Right atrium auricular region (tissue), 2 donors: ENCODE measurements at regions not wholly inside any gene's neighbourhood (a gene's known extent, or its start where the extent isn't known, plus 50 kb on each side); places are given as distances from the start of the nearest gene placed in this dataset.

Experiments used
- DNase-seq: peaks from one replicate; pipeline ENCODE4 v3.0.0-alpha.2; 2019; ENCODE audit warnings: low spot score
- H3K27ac ChIP-seq, 2 donors: fragments of 200-600 bp; sonication (generic); 1 replicate in 1 of 2; 2 replicates in 1 of 2; pipeline ENCODE4 v1.5.1; 2016 to 2019
- H3K27me3 ChIP-seq, 2 donors: fragments of 200-600 bp; sonication (generic); one replicate each; pipeline versions ENCODE4 v1.5.1 to v1.6.0; 2017 to 2019
- H3K36me3 ChIP-seq: fragments of 200-600 bp; sonication (generic); one replicate; pipeline ENCODE4 v1.5.1; 2016
- H3K4me1 ChIP-seq, 2 donors: fragments of 200-600 bp; sonication (generic); one replicate each; pipeline versions ENCODE4 v1.5.1 to v1.6.0; 2017 to 2019
- H3K4me3 ChIP-seq, 2 donors: fragments of 200-600 bp; sonication (generic); 1 replicate in 1 of 2; 2 replicates in 1 of 2; pipeline ENCODE4 v1.5.1; 2017 to 2019; ENCODE audit warnings: mild to moderate bottlenecking in 1 of 2, moderate library complexity in 1 of 2
- H3K9me3 ChIP-seq, 2 donors: fragments of 200-600 bp; sonication (generic); one replicate each; pipeline ENCODE4 v1.5.1; 2019
- TF ChIP-seq, protein P1 (sequence below), 2 donors: fragments of 200-600 bp; sonication (generic); IDR thresholded peaks; one replicate each; pipeline ENCODE4 v1.5.1; 2019; ENCODE audit warnings: antibody characterized with exemption in 2 of 2

DNA sequence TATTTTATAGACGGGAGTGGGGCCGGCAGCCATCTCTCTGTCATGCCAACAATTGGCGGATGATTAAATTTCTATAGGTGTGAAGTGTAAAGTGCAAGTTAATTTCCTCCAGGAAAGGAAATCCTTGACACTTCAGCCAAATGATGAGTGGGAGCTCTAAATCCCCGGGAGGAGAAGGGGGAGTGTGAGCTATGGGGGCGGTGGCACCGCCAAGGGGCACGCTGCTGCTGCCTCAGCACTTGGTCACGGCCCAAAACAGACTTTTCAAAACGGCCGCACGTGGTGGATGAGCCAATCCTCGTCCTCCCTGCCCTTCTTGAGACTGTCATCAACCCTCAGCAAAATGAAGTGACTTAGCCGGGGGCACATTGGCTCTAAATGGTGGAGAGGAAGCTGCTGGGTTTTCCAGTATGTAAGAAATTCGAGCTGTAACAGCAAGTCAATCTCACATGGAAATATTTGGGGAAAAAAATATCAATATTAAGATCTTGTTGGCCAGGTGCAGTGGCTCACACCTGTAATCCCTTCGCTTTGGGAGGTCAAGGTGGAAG lies 200.8 kb downstream of the TFCP2L1 start:
- Histone ChIP-seq H3K36me3 (no peaks in the 10 kb centered on the region), H3K4me1 (no peaks in the 10 kb centered on the region), H3K27me3 (no peaks in the 10 kb centered on the region), H3K9me3 (no peaks in the 10 kb centered on the region), H3K4me3 (no peak overlapping the region), H3K27ac (no peak overlapping the region)
- TF ChIP-seq, protein P1, sequence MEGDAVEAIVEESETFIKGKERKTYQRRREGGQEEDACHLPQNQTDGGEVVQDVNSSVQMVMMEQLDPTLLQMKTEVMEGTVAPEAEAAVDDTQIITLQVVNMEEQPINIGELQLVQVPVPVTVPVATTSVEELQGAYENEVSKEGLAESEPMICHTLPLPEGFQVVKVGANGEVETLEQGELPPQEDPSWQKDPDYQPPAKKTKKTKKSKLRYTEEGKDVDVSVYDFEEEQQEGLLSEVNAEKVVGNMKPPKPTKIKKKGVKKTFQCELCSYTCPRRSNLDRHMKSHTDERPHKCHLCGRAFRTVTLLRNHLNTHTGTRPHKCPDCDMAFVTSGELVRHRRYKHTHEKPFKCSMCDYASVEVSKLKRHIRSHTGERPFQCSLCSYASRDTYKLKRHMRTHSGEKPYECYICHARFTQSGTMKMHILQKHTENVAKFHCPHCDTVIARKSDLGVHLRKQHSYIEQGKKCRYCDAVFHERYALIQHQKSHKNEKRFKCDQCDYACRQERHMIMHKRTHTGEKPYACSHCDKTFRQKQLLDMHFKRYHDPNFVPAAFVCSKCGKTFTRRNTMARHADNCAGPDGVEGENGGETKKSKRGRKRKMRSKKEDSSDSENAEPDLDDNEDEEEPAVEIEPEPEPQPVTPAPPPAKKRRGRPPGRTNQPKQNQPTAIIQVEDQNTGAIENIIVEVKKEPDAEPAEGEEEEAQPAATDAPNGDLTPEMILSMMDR (IDR thresholded peaks at IDR 0.05), result no peak
- DNase-seq, result no peak

DNA sequence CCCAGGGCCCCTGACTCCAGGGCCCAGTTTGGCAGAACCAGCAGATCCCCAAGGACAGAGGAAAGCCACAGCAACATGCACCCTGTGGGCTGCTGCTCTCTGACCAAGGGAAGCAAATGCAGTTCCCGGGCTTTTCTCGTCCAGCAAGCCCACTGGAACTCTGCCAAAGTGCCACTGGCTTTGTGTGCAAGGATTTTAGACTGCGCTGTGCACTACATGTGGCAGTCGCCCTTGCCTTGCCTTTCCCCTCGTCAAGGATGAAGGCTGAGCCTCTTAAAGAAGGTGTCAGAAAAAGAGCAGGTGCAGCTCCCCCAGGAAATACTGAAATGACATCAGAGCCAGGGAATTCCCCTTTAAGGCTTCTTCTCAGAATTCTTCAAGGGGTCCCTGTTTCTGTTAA lies 199.2 kb downstream of the TFCP2L1 start:
- no peak for DNase-seq
- Histone ChIP-seq H3K36me3 (no peaks in the 10 kb centered on the region), H3K27me3 (no peaks in the 10 kb centered on the region)

DNA sequence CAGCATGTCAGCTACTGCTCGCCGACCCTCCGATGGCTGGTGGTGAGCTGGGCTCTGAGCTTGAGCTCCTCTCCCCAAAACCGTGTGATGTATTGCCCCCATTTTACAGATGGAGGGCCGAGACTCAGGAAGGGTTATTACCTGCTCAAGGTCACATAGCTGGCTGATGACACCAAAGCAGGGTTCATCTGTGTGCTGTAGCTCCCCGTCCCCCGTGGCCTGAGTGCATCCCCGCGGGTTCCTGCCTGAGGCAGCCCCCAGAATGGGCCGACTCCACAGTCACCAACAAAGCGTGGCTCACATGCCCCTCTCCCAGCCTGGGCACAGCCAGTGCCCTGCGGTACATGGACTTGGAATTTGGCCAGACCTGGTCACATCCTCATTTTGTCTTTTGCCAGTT lies 198.6 kb downstream of the TFCP2L1 start:
- Histone ChIP-seq H3K27ac (no peak overlapping the region), H3K36me3 (no peaks in the 10 kb centered on the region), H3K4me1 (no peaks in the 10 kb centered on the region), H3K4me3 (no peak overlapping the region), H3K27me3 (no peaks in the 10 kb centered on the region), H3K9me3 (no peaks in the 10 kb centered on the region)
- DNase-seq, result no peak
- TF ChIP-seq, protein P1 (IDR thresholded peaks at IDR 0.05), result no peak

More for the DNA sequence above, 199.2 kb downstream of the TFCP2L1 start:
- H3K4me1 ChIP-seq, result no peaks in the 10 kb centered on the region
- H3K4me3 ChIP-seq, result no peak overlapping the region
- TF ChIP-seq, protein P1 (IDR thresholded peaks at IDR 0.05), result no peak
- H3K27ac ChIP-seq, result no peak overlapping the region
- no peaks in the 10 kb centered on the region for H3K9me3 ChIP-seq

DNA sequence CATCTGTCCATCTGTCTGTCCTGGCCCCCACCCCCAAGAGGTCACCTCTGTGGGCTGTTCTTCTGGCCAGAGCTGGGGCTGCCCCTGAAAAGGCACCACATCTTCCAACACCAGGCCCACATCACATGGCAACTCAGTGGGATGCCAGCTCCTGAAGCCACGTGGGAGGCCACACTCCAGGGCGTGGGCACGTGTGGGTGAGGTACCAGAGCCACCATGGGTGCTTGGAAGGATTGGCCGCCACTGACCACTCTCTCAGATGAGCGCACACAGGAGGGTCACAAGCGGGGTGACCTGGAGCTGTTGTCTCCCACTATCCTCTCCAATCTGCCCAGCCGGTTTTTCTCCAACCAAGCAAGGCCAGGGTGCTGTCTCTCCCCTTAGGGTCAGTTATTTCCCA lies 197.9 kb downstream of the TFCP2L1 start:
- no peak for DNase-seq
- Histone ChIP-seq H3K27me3 (no peaks in the 10 kb centered on the region), H3K9me3 (no peaks in the 10 kb centered on the region), H3K36me3 (no peaks in the 10 kb centered on the region), H3K4me3 (no peak overlapping the region), H3K4me1 (no peaks in the 10 kb centered on the region), H3K27ac (no peak overlapping the region)
- TF ChIP-seq, protein P1 (IDR thresholded peaks at IDR 0.05), result no peak

DNA sequence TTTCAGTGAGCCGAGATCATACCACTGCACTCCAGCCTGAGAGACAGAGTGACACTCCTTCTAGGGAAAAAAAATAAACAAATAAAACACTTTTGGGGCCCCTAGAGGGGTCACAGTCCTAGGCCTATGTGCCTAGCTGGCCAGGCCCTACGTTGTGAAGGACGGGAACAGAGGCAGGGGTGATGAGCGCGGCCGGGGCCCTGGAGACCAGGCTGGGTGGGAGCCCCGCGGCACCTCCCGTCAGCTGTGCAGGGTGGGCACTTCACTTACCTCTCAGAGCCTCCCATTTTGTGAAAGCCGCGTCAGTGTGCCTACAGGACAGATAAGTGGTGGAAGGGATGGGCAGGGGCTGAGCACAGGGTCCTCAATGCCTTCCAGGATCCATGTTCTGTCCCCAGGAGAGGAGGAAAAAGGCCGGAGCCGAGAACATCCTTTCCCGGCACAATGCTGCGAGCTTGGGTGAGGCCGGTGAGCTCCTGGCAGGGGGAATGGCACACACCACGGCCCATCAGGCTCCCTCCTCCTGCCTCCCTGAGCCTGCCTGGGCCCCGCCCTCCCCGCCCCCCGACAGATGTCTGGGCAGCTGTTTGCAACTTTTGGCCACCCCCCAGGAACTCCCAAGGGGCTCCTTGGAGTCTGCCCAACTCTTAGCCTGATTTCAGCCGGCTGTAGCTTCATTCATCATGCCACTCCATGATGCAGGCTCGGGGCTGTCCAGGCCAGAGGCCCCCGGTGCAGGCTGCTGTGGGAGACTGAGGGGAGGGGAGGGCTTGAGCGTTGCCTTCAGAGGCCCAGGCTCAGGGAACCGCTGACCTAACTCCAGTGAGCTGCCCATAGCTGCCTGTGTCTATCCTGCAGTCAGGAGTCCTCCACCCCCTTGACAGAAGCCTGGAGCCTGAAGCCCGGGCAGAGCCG lies 196.5 kb downstream of the TFCP2L1 start:
- TF ChIP-seq, protein P1 (IDR thresholded peaks at IDR 0.05), result no peak
- no peak for DNase-seq
- no peaks in the 10 kb centered on the region for H3K9me3 ChIP-seq
- no peaks in the 10 kb centered on the region for H3K36me3 ChIP-seq
- H3K27me3 ChIP-seq, result no peaks in the 10 kb centered on the region
- H3K4me1 ChIP-seq, result no peaks in the 10 kb centered on the region
- H3K4me3 ChIP-seq, result no peak overlapping the region
- no peak overlapping the region for H3K27ac ChIP-seq
